OCI-LY7 (cell line): ENCODE measurements at regions not wholly inside any gene's neighbourhood (a gene's known extent, or its start where the extent isn't known, plus 50 kb on each side); places are given as distances from the start of the nearest gene placed in this dataset.

ENCODE experiments used
- CTCF ChIP-seq: fragments of 200-600 bp; sonication (generic); conservative IDR thresholded peaks from 2 replicates; pipeline ENCODE4 v1.5.1; 2014; ENCODE audit warnings: mild to moderate bottlenecking, antibody characterized with exemption, low read length, moderate library complexity, mixed read lengths
- EZH2phosphoT487 ChIP-seq: fragments of 200-600 bp; sonication (generic); IDR thresholded peaks from 2 replicates; pipeline ENCODE4 v1.6.1; 2018; ENCODE audit warnings: low read depth, borderline replicate concordance, mild to moderate bottlenecking, mixed run types, antibody characterized with exemption, low read length, moderate library complexity, mixed read lengths

DNA sequence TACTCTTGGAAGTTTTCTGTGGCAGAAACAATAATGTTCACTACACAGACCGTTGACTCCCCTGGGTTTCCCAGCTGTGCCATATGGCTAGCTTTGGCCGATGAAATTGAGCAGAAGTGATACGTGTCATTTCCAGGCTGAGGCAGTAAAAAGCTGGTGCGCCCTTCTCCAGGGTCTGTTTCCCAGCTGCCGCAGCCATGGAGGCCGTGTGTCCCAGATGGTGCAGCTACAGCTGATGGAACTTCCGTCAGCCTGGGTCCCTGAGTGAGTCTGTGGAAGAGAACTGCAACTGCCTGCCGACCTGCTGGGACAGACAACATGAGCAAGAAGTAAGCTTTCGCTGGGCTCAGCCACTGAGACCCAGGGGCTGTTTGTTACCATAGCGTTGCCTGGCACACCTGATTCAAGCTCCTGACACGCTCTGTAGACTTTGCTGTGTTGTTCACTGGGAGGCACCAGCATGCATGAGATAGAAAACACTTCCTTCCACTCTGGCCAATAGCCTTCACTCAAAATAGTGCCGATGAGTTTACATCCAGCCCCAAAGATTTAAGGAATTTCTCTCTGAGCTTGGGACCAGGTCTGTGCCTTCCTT, 116.3 kb upstream of the SLC25A33 start:
- TF ChIP-seq CTCF (no peak), EZH2phosphoT487 (no peak)
